ENCODE measurements at regions not wholly inside any gene's neighbourhood (a gene's known extent, or its start where the extent isn't known, plus 50 kb on each side); places are given as distances from the start of the nearest gene placed in this dataset.
A peak's percentile ranks its signal among the peaks of the same experiment; 100 is the strongest.

GRCh38 chr14:56745097-56745496 is 65.2 kb downstream of the OTX2 start:
- ChIA-PET CTCF (no interaction called here), POLR2A (interaction anchor here (0.6 kb wide), 1 partner anchor 17 kb away, joined by 4 read pairs; no protein-coding TSS in a partner anchor)
- no peaks in the 10 kb centered on the region for H3K36me3 Mint-ChIP-seq
- H3K4me1 Mint-ChIP-seq: peaks cover 32% of the 10 kb centered on the region
- H3K27me3 Mint-ChIP-seq (ENCODE audit: low read depth): no peaks in the 10 kb centered on the region; the same call in 1 of the 2 replicates
- DNase-seq (ENCODE audit: low spot score): no peak
- H3K27ac Mint-ChIP-seq: no peak overlapping the region
- TF ChIP-seq CREB1 (CRISPR knock-in tag; IDR thresholded peaks at IDR 0.05): no peak
- ATAC-seq: peak; percentile 80
- no peaks in the 10 kb centered on the region for H3K9me3 Mint-ChIP-seq
- no peak overlapping the region for H3K4me3 Mint-ChIP-seq

- Mint-ChIP-seq H3K4me1 (peaks cover 27% of the 10 kb centered on the region), H3K27ac (no peak overlapping the region), H3K36me3 (no peaks in the 10 kb centered on the region), H3K4me3 (no peak overlapping the region), H3K27me3 (ENCODE audit: low read depth) (no peaks in the 10 kb centered on the region; the same call in 1 of the 2 replicates), H3K9me3 (no peaks in the 10 kb centered on the region)
- ATAC-seq (no peak), DNase-seq (ENCODE audit: low spot score) (no peak)
- TF ChIP-seq NR2C2 (CRISPR knock-in tag; IDR thresholded peaks at IDR 0.05) (no peak), NFATC4 (CRISPR knock-in tag; IDR thresholded peaks at IDR 0.05) (no peak), CREB1 (CRISPR knock-in tag; IDR thresholded peaks at IDR 0.05) (no peak), ATF6 (CRISPR knock-in tag; IDR thresholded peaks at IDR 0.05) (no peak), ZSCAN18 (CRISPR knock-in tag; IDR thresholded peaks at IDR 0.05) (no peak), E2F4 (CRISPR knock-in tag; IDR thresholded peaks at IDR 0.05; ENCODE audit: borderline replicate concordance, low read depth) (no peak), EMX1 (CRISPR knock-in tag; IDR thresholded peaks at IDR 0.05) (no peak), ERG (CRISPR knock-in tag; IDR thresholded peaks at IDR 0.05) (no peak)
- POLR2A ChIA-PET: no interaction called here
- CTCF ChIA-PET: interaction anchor here (0.8 kb wide), 1 partner anchor 10 kb away, joined by 3 read pairs; no protein-coding TSS in a partner anchor
Observed at GRCh38 chr14:56744016-56744415, 66.3 kb downstream of the OTX2 start.

- no peak for ATAC-seq
- TF ChIP-seq ATF6 (CRISPR knock-in tag; IDR thresholded peaks at IDR 0.05): no peak
- TF ChIP-seq NFYB (CRISPR knock-in tag; conservative IDR thresholded peaks at IDR 0.05; ENCODE audit: low read depth): no peak
- no peak for TF ChIP-seq SMAD4 (CRISPR knock-in tag; IDR thresholded peaks at IDR 0.05)
- no peak for TF ChIP-seq CREB1 (CRISPR knock-in tag; IDR thresholded peaks at IDR 0.05)
- TF ChIP-seq ZNF425 (CRISPR knock-in tag; conservative IDR thresholded peaks at IDR 0.05): no peak
- TF ChIP-seq CREM (CRISPR knock-in tag; IDR thresholded peaks at IDR 0.05): no peak
- no peak for TF ChIP-seq ZNF138 (CRISPR knock-in tag; conservative IDR thresholded peaks at IDR 0.05)
- TF ChIP-seq MYBL2 (CRISPR knock-in tag; IDR thresholded peaks at IDR 0.05): no peak
- TF ChIP-seq CTCF (IDR thresholded peaks at IDR 0.05): no peak
- TF ChIP-seq ELF4 (CRISPR knock-in tag; IDR thresholded peaks at IDR 0.05; ENCODE audit: low read depth): no peak
- no peak for TF ChIP-seq SMAD3 (CRISPR knock-in tag; IDR thresholded peaks at IDR 0.05; ENCODE audit: borderline replicate concordance)
- TF ChIP-seq NR1H2 (CRISPR knock-in tag; IDR thresholded peaks at IDR 0.05): no peak
- ChIA-PET POLR2A (no interaction called here), CTCF (interaction anchor here (0.6 to 1.5 kb wide), 2 partner anchors 12 to 69 kb away, joined by 3 to 4 read pairs; no protein-coding TSS in a partner anchor)
- no peak overlapping the region for H3K27ac Mint-ChIP-seq
- H3K9me3 Mint-ChIP-seq: no peaks in the 10 kb centered on the region
- no peak overlapping the region for H3K4me3 Mint-ChIP-seq
- H3K4me1 Mint-ChIP-seq: peaks cover 21% of the 10 kb centered on the region
- no peak for DNase-seq (ENCODE audit: low spot score)
- H3K36me3 Mint-ChIP-seq: no peaks in the 10 kb centered on the region
- no peaks in the 10 kb centered on the region; the same call in 1 of the 2 replicates for H3K27me3 Mint-ChIP-seq (ENCODE audit: low read depth)
Observed at GRCh38 chr14:56742391-56742878, 67.8 kb downstream of the OTX2 start.
